Bone marrow (tissue), 2 donors: ENCODE measurements at regions not wholly inside any gene's neighbourhood (a gene's known extent, or its start where the extent isn't known, plus 50 kb on each side); places are given as distances from the start of the nearest gene placed in this dataset.
"Not testable (repeated sequence)": the region's sequence is repeated elsewhere in the genome, so short reads cannot be mapped to it uniquely, and the experiment has no call there.

ENCODE experiments used
- DNase-seq, 2 donors: peaks; one replicate each; lab custom pipeline; 2025; lab: John Stamatoyannopoulos, UW

GRCh38 chr18:22700920-22701319, 232.2 kb upstream of the RBBP8 start:
- DNase-seq: no peak

- no peak for DNase-seq
These were observed 231.8 kb upstream of the RBBP8 start for GRCh38 chr18:22701326-22701725.

GRCh38 chr18:22701795-22702194, 231.3 kb upstream of the RBBP8 start:
- DNase-seq: no peak

- no peak for DNase-seq
These were observed 230.3 kb upstream of the RBBP8 start for GRCh38 chr18:22702806-22703205.

- DNase-seq: peak in 1 of 2 donors; percentile 20
These were observed 229.1 kb upstream of the RBBP8 start for GRCh38 chr18:22703883-22704585.

- no peak for DNase-seq
These were observed 228.6 kb upstream of the RBBP8 start for GRCh38 chr18:22704586-22704918.

GRCh38 chr18:22705328-22705727, 227.8 kb upstream of the RBBP8 start:
- no peak for DNase-seq

- DNase-seq: not testable (repeated sequence)
These were observed 227.1 kb upstream of the RBBP8 start for GRCh38 chr18:22706025-22706424.

- no peak for DNase-seq
These were observed 223.7 kb upstream of the RBBP8 start for GRCh38 chr18:22709288-22710060.

GRCh38 chr18:22710673-22711191, 222.4 kb upstream of the RBBP8 start:
- no peak for DNase-seq

GRCh38 chr18:22711192-22711685, 221.9 kb upstream of the RBBP8 start:
- no peak for DNase-seq

GRCh38 chr18:22713511-22713910, 219.6 kb upstream of the RBBP8 start:
- DNase-seq: no peak

- not testable (repeated sequence) for DNase-seq
These were observed 215.6 kb upstream of the RBBP8 start for GRCh38 chr18:22717536-22717935.

- no peak for DNase-seq
These were observed 209.9 kb upstream of the RBBP8 start for GRCh38 chr18:22723221-22723620.

GRCh38 chr18:22723773-22724172, 209.4 kb upstream of the RBBP8 start:
- no peak for DNase-seq

GRCh38 chr18:22726469-22726868, 206.7 kb upstream of the RBBP8 start:
- DNase-seq: no peak

GRCh38 chr18:22728016-22728415, 205.1 kb upstream of the RBBP8 start:
- no peak for DNase-seq

- no peak for DNase-seq
These were observed 204.5 kb upstream of the RBBP8 start for GRCh38 chr18:22728481-22729105.

- no peak for DNase-seq
These were observed 201.7 kb upstream of the RBBP8 start for GRCh38 chr18:22731398-22731797.

GRCh38 chr18:22734105-22734661, 198.9 kb upstream of the RBBP8 start:
- DNase-seq: no peak

GRCh38 chr18:22734791-22735627, 198.1 kb upstream of the RBBP8 start:
- no peak for DNase-seq

GRCh38 chr18:22737054-22737453, 196.1 kb upstream of the RBBP8 start:
- DNase-seq: no peak
